MM.1S (cell line): ENCODE measurements at regions not wholly inside any gene's neighbourhood (a gene's known extent, or its start where the extent isn't known, plus 50 kb on each side); places are given as distances from the start of the nearest gene placed in this dataset.

Experiments used
- DNase-seq: peaks from one replicate; pipeline ENCODE4 v3.0.0-alpha.2; 2015
- H2AFZ ChIP-seq: fragments of 300-600 bp; sonication (generic); 2 replicates; pipeline ENCODE4 v1.6.0; 2016; ENCODE audit warnings: antibody characterized with exemption, low read length
- H3F3A ChIP-seq: fragments of 300-600 bp; sonication (generic); 2 replicates; pipeline ENCODE4 v1.6.1; 2016; ENCODE audit warnings: mild to moderate bottlenecking, antibody characterized with exemption, low read length, moderate library complexity, mixed read lengths; ENCODE audit not compliant: insufficient read depth
- H3K27ac ChIP-seq: fragments of 300-600 bp; sonication (generic); 2 replicates; pipeline ENCODE4 v1.5.1; 2016; ENCODE audit warnings: mild to moderate bottlenecking, low read length
- H3K27me3 ChIP-seq: fragments of 300-600 bp; sonication (generic); replicated peaks from 2 replicates; pipeline ENCODE4 v1.6.0; 2016; ENCODE audit warnings: low read length; ENCODE audit not compliant: insufficient read depth
- H3K36me3 ChIP-seq: fragments of 300-600 bp; sonication (generic); replicated peaks from 2 replicates; pipeline ENCODE4 v1.6.1; 2016; ENCODE audit warnings: mild to moderate bottlenecking, low read length, mixed read lengths; ENCODE audit not compliant: insufficient read depth
- H3K4me1 ChIP-seq: fragments of 300-600 bp; sonication (generic); 2 replicates; pipeline ENCODE4 v1.6.1; 2016; ENCODE audit warnings: low read length, mixed read lengths
- H3K4me2 ChIP-seq: fragments of 300-600 bp; sonication (generic); 2 replicates; pipeline ENCODE4 v1.6.0; 2016; ENCODE audit warnings: low read depth, low read length
- H3K4me3 ChIP-seq: fragments of 300-600 bp; sonication (generic); 2 replicates; pipeline ENCODE4 v1.5.1; 2016; ENCODE audit warnings: low read length, mixed read lengths
- H3K79me2 ChIP-seq: fragments of 300-600 bp; sonication (generic); 2 replicates; pipeline ENCODE4 v1.6.1; 2016; ENCODE audit warnings: mixed run types, low read length, mixed read lengths
- H3K9ac ChIP-seq: fragments of 300-600 bp; sonication (generic); 2 replicates; pipeline ENCODE4 v1.6.1; 2016; ENCODE audit warnings: low read length, mixed read lengths
- H3K9me2 ChIP-seq: fragments of 300-600 bp; sonication (generic); replicated peaks from 2 replicates; pipeline ENCODE4 v1.6.1; 2016; ENCODE audit warnings: mild to moderate bottlenecking, low read length, mixed read lengths; ENCODE audit not compliant: insufficient read depth
- H3K9me3 ChIP-seq: fragments of 300-600 bp; sonication (generic); replicated peaks from 2 replicates; pipeline ENCODE4 v1.6.1; 2016; ENCODE audit warnings: mild to moderate bottlenecking, low read length, mixed read lengths; ENCODE audit not compliant: insufficient read depth
- H4K20me1 ChIP-seq: fragments of 300-600 bp; sonication (generic); 2 replicates; pipeline ENCODE4 v1.6.1; 2016; ENCODE audit warnings: mild to moderate bottlenecking, low read length, moderate library complexity, mixed read lengths; ENCODE audit not compliant: insufficient read depth
- EZH2 ChIP-seq: fragments of 300-600 bp; sonication (generic); optimal IDR thresholded peaks from 2 replicates; pipeline ENCODE3; 2017; ENCODE audit warnings: low read depth, mild to moderate bottlenecking, antibody characterized with exemption, low read length, mixed read lengths
- EZH2phosphoT487 ChIP-seq: fragments of 300-600 bp; sonication (generic); IDR thresholded peaks from 2 replicates; pipeline ENCODE4 v1.6.1; 2018; ENCODE audit warnings: antibody characterized with exemption, low read length
- TF ChIP-seq, protein P1 (sequence below): fragments of 300-600 bp; sonication (generic); IDR thresholded peaks from 2 replicates; pipeline ENCODE4 v1.5.1; 2016; ENCODE audit warnings: antibody characterized with exemption, low read length, mixed read lengths

DNA sequence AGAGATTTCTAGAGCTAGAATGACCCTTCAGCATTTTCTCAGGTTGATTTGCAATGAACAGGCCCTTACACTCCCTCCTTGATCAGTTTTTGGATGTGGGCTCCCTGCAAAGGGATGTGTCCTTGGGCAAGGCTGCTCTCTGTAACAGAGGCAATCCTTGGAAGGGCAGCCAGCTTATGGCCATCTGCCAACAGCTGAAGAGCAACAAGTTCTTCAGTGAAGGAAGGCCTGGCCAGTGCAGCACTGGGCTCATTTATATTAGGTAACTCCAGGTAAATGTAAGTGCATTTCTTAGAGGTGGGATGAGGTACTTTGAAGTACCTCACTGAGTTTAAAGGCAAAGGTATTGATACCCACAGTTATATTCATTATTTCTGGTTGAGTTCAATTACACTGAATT lies 114.3 kb upstream of the KCNJ16 start:
- Histone ChIP-seq H3F3A (no peaks in the 10 kb centered on the region), H4K20me1 (no peaks in the 10 kb centered on the region), H3K36me3 (no peaks in the 10 kb centered on the region), H3K9ac (no peak overlapping the region), H2AFZ (no peak overlapping the region), H3K4me2 (no peak overlapping the region), H3K27me3 (no peaks in the 10 kb centered on the region), H3K9me3 (no peaks in the 10 kb centered on the region), H3K79me2 (no peaks in the 10 kb centered on the region), H3K4me3 (no peak overlapping the region), H3K27ac (no peak overlapping the region), H3K4me1 (no peaks in the 10 kb centered on the region), H3K9me2 (no peaks in the 10 kb centered on the region)
- no peak for TF ChIP-seq EZH2
- no peak for TF ChIP-seq EZH2phosphoT487
- TF ChIP-seq, protein P1, sequence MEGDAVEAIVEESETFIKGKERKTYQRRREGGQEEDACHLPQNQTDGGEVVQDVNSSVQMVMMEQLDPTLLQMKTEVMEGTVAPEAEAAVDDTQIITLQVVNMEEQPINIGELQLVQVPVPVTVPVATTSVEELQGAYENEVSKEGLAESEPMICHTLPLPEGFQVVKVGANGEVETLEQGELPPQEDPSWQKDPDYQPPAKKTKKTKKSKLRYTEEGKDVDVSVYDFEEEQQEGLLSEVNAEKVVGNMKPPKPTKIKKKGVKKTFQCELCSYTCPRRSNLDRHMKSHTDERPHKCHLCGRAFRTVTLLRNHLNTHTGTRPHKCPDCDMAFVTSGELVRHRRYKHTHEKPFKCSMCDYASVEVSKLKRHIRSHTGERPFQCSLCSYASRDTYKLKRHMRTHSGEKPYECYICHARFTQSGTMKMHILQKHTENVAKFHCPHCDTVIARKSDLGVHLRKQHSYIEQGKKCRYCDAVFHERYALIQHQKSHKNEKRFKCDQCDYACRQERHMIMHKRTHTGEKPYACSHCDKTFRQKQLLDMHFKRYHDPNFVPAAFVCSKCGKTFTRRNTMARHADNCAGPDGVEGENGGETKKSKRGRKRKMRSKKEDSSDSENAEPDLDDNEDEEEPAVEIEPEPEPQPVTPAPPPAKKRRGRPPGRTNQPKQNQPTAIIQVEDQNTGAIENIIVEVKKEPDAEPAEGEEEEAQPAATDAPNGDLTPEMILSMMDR: no peak
- DNase-seq: no peak

DNA sequence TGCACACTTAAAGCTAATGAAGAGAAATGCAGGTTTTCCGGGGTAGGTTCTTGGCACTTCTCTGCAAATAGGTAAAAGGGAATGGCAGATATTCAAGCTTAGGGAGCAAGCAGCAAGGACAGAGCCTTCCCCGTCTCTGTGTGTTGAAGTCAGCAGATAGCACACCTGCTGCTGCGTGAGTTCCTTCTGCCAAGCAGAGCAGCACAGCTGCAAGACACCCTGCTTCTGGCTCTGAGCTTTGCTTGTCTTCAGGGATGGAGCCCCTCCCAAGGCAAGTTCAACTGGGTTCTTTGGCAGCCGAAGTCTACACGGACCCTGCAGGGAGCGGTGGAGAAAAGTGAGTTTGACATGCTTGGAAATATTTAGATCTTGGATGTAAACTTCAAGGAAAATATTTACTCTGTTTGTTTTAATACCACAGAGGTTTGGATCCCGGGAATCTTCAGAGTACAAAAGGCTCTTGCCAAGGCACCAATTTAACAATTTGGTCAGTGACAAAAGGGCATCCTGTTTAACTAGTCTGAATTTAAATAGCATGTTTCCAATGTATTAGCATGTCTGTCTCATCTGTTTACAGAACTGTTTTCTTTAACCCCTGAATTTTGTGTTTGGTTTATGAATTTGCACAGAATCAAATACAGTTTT lies 113.4 kb upstream of the KCNJ16 start:
- Histone ChIP-seq H3F3A (no peaks in the 10 kb centered on the region), H3K9ac (no peak overlapping the region), H3K4me3 (no peak overlapping the region), H3K9me3 (no peaks in the 10 kb centered on the region), H3K79me2 (no peaks in the 10 kb centered on the region), H3K36me3 (no peaks in the 10 kb centered on the region), H3K27me3 (no peaks in the 10 kb centered on the region), H3K9me2 (no peaks in the 10 kb centered on the region), H3K4me2 (no peak overlapping the region), H3K27ac (no peak overlapping the region), H3K4me1 (no peaks in the 10 kb centered on the region), H4K20me1 (no peaks in the 10 kb centered on the region), H2AFZ (no peak overlapping the region)
- DNase-seq: peak; percentile 35
- TF ChIP-seq, protein P1: no peak

DNA sequence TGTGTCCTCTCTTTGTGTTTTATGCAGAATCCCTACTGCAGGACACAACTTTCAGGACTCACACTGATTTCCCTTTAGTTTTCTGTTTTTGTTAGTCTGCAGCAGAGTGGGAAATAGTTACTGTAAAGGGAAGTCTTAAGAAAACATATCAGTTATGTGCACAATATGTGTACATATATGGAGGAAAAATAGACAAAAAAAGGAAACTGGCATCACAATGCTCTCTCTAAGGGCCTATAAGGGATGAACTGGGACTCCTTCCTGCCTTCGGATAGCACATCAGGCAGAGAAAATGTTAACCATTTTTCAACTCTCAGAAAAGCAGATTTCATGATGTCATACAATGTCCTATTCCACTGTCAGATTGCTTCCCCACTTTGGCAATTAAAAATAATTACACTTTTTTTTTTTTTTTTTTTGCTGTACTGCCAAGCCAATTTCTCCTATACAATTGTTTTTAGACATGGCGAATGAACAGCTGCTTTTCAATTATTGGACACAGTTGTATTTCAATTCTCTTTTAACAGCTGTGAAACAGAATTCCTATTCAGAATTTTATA lies 112.5 kb upstream of the KCNJ16 start:
- H3K4me3 ChIP-seq: no peak overlapping the region
- no peak for DNase-seq
- H3K36me3 ChIP-seq: no peaks in the 10 kb centered on the region
- no peak overlapping the region for H2AFZ ChIP-seq
- no peak overlapping the region for H3K27ac ChIP-seq
- H3K27me3 ChIP-seq: no peaks in the 10 kb centered on the region
- no peak for TF ChIP-seq EZH2
- no peak for TF ChIP-seq EZH2phosphoT487
- TF ChIP-seq, protein P1: no peak
- no peaks in the 10 kb centered on the region for H4K20me1 ChIP-seq
- no peaks in the 10 kb centered on the region for H3K9me2 ChIP-seq
- H3K79me2 ChIP-seq: no peaks in the 10 kb centered on the region
- H3K9me3 ChIP-seq: no peaks in the 10 kb centered on the region
- H3K4me2 ChIP-seq: no peak overlapping the region
- no peaks in the 10 kb centered on the region for H3K4me1 ChIP-seq
- H3K9ac ChIP-seq: no peak overlapping the region
- H3F3A ChIP-seq: no peaks in the 10 kb centered on the region
